ENCODE measurements at regions not wholly inside any gene's neighbourhood (a gene's known extent, or its start where the extent isn't known, plus 50 kb on each side); places are given as distances from the start of the nearest gene placed in this dataset.
A peak's percentile ranks its signal among the peaks of the same experiment; 100 is the strongest.
"Not testable (repeated sequence)": the region's sequence is repeated elsewhere in the genome, so short reads cannot be mapped to it uniquely, and the experiment has no call there.

DNA sequence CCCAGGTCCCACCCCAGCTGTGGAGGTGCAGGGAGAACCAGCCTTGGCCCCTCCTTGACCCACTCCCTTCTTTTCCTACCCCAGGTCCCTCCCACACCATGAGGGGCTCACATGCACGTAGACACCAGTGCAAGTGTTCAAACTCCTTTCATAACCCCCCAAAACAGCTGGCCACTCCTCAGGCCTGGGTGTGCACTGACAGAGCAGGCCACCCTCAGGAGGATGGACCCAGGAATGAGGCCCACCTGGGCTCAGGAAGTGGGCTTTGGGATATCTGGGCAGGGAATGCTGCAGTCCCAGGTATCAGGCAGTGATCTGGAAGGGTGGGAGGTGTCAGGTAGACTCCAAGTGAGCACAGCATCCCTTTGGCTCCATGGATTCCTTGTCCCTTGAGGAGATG, 723.8 kb downstream of the MATN1 start:
- Histone ChIP-seq H3K4me1 (ENCODE audit: control insufficient read depth in 1 of 2, insufficient read depth in 2 of 2, low read length in 2 of 2) (no peaks in the 10 kb centered on the region), H3K27me3 (ENCODE audit: control insufficient read depth in 1 of 2, insufficient read depth in 2 of 2, low read length in 1 of 2) (no peaks in the 10 kb centered on the region), H3K4me3 (ENCODE audit: low read length in 2 of 2) (no peak overlapping the region), H3K36me3 (ENCODE audit: control insufficient read depth in 1 of 2, insufficient read depth in 2 of 2, low read length in 1 of 2) (no peaks in the 10 kb centered on the region), H3K9me3 (ENCODE audit: control insufficient read depth, low read length) (no peaks in the 10 kb centered on the region), H3K27ac (ENCODE audit: low read depth in 1 of 2, low read length in 2 of 2) (no peak overlapping the region)
- WGBS, 2 donors: 85 to 89% methylated on average over 1 of the region's 1 CpG
- ATAC-seq (ENCODE audit: low FRiP score) (no peak), DNase-seq (no peak)
- intact Hi-C loops (cut with DNase I): no loop called here

DNA sequence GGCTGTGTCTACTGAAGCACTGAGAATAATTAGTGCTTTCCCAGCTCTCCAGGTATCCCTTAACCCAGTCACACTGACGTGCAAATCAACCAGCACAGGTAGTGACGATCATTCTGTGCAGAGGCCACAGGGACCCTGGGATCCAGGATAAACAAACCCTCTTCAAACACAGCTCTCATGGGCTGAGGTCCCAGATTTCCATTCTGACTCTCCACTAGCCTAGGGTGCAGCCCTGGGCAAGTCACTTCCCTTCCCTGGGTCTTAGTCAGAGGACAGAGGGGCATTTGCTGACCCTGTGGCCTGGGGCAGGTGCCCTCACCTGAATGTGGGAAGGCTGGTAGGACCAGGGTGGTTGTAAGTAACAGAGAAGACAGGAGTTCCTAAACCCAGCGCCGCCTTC, 724.7 kb downstream of the MATN1 start:
- no peaks in the 10 kb centered on the region for H3K4me1 ChIP-seq (ENCODE audit: control insufficient read depth in 1 of 2, insufficient read depth in 2 of 2, low read length in 2 of 2)
- no peaks in the 10 kb centered on the region for H3K9me3 ChIP-seq (ENCODE audit: control insufficient read depth, low read length)
- H3K4me3 ChIP-seq (ENCODE audit: low read length in 2 of 2): no peak overlapping the region
- H3K27ac ChIP-seq (ENCODE audit: low read depth in 1 of 2, low read length in 2 of 2): no peak overlapping the region
- no peaks in the 10 kb centered on the region for H3K27me3 ChIP-seq (ENCODE audit: control insufficient read depth in 1 of 2, insufficient read depth in 2 of 2, low read length in 1 of 2)
- intact Hi-C loops (cut with DNase I): no loop called here
- 83 to 85% methylated on average over 4 of the region's 4 CpGs for WGBS, 2 donors
- ATAC-seq (ENCODE audit: low FRiP score): no peak
- no peaks in the 10 kb centered on the region for H3K36me3 ChIP-seq (ENCODE audit: control insufficient read depth in 1 of 2, insufficient read depth in 2 of 2, low read length in 1 of 2)
- no peak for DNase-seq

DNA sequence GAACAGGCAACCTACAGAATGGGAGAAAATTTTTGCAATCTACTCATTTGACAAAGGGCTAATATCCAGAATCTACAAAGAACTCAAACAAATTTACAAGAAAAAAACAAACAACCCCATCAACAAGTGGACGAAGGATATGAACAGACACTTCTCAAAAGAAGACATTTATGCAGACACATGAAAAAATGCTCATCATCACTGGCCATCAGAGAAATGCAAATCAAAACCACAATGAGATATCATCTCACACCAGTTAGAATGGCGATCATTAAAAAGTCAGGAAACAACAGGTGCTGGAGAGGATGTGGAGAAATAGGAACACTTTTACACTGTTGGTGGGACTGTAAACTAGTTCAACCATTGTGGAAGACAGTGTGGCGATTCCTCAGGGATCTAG, 725.6 kb downstream of the MATN1 start:
- H3K4me3 ChIP-seq (ENCODE audit: low read length in 2 of 2); ATAC-seq (ENCODE audit: low FRiP score); H3K27ac ChIP-seq (ENCODE audit: low read depth in 1 of 2, low read length in 2 of 2); H3K9me3 ChIP-seq (ENCODE audit: control insufficient read depth, low read length); H3K36me3 ChIP-seq (ENCODE audit: control insufficient read depth in 1 of 2, insufficient read depth in 2 of 2, low read length in 1 of 2); DNase-seq; intact Hi-C loops (cut with DNase I); H3K27me3 ChIP-seq (ENCODE audit: control insufficient read depth in 1 of 2, insufficient read depth in 2 of 2, low read length in 1 of 2); H3K4me1 ChIP-seq (ENCODE audit: control insufficient read depth in 1 of 2, insufficient read depth in 2 of 2, low read length in 2 of 2): not testable (repeated sequence)
- WGBS, 2 donors: 87 to 100% methylated on average over 1 to 2 of the region's 3 CpGs

DNA sequence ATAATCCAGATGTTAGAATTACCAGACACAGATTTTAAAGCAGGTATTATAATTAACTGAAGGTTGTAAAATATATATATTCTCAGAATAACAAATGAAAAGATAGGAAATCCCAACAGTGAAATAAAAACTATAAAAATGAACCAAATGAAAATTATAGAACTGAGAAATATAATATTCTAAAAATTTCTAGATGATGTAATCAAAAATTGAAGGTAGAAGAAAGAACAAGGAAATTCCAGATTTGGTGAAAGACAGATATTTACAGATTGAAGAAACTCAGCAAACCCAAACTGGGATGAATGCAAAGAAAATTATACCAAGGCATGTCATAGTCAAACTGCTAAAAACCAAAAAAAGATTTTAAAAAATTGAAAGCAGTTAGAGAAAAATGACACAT, 729.4 kb downstream of the MATN1 start:
- Histone ChIP-seq H3K36me3 (ENCODE audit: control insufficient read depth in 1 of 2, insufficient read depth in 2 of 2, low read length in 1 of 2) (no peaks in the 10 kb centered on the region), H3K4me3 (ENCODE audit: low read length in 2 of 2) (no peak overlapping the region), H3K4me1 (ENCODE audit: control insufficient read depth in 1 of 2, insufficient read depth in 2 of 2, low read length in 2 of 2) (no peaks in the 10 kb centered on the region), H3K9me3 (ENCODE audit: control insufficient read depth, low read length) (peaks cover 5% of the 10 kb centered on the region), H3K27me3 (ENCODE audit: control insufficient read depth in 1 of 2, insufficient read depth in 2 of 2, low read length in 1 of 2) (no peaks in the 10 kb centered on the region), H3K27ac (ENCODE audit: low read depth in 1 of 2, low read length in 2 of 2) (no peak overlapping the region)
- intact Hi-C loops (cut with DNase I): no loop called here
- ATAC-seq (ENCODE audit: low FRiP score): no peak
- no peak for DNase-seq

DNA sequence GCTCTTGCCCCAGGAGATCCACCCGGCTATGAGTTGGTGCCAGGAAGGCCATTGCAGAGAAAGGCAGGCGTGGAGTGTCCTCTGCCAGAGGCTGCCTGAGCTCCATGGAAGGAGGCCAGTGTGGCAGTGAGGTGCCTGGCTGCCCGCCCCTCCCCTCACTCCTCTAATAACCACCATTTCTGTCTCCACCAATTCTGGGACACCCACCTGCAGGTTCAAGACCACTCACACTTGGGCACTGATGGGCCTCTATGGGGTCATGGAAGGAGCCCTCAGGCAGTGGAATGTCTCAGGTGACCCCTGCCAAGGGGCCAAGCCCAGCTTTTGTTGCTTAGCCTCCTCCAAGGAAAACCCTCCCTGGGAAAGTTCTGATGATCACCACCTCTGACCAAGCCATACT, 731.6 kb downstream of the MATN1 start:
- ATAC-seq (ENCODE audit: low FRiP score): no peak
- no peak for DNase-seq
- Histone ChIP-seq H3K9me3 (ENCODE audit: control insufficient read depth, low read length) (peaks cover 5% of the 10 kb centered on the region), H3K36me3 (ENCODE audit: control insufficient read depth in 1 of 2, insufficient read depth in 2 of 2, low read length in 1 of 2) (no peaks in the 10 kb centered on the region), H3K27me3 (ENCODE audit: control insufficient read depth in 1 of 2, insufficient read depth in 2 of 2, low read length in 1 of 2) (no peaks in the 10 kb centered on the region), H3K4me3 (ENCODE audit: low read length in 2 of 2) (no peak overlapping the region), H3K27ac (ENCODE audit: low read depth in 1 of 2, low read length in 2 of 2) (no peak overlapping the region), H3K4me1 (ENCODE audit: control insufficient read depth in 1 of 2, insufficient read depth in 2 of 2, low read length in 2 of 2) (no peaks in the 10 kb centered on the region)
- WGBS, 2 donors: 87% methylated on average over 3 of the region's 3 CpGs
- intact Hi-C loops (cut with DNase I): no loop called here

DNA sequence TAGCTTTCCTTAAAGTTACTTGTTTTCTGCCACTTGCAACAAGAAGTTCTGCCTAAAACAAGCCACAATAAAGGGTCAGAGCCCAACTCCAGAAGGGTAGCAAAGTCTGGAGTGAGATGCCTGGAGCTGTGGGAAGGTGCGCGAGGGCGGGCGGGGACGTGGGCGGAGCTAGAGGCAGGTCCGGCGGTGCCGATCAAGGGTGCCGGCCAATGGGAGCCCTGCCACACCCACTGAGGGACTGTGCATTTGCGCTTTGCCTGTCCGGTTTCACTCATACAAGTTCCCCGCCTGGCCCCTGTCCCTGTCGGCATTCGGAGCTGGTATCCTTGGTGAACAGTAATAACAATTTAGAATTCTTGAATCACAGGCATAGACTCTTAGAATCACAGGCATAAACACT, 732.4 kb downstream of the MATN1 start:
- H3K9me3 ChIP-seq (ENCODE audit: control insufficient read depth, low read length): peaks cover 5% of the 10 kb centered on the region
- H3K36me3 ChIP-seq (ENCODE audit: control insufficient read depth in 1 of 2, insufficient read depth in 2 of 2, low read length in 1 of 2): no peaks in the 10 kb centered on the region
- DNase-seq: peak in 1 of 2 donors; percentile 57
- no peak for ATAC-seq (ENCODE audit: low FRiP score)
- no peaks in the 10 kb centered on the region for H3K27me3 ChIP-seq (ENCODE audit: control insufficient read depth in 1 of 2, insufficient read depth in 2 of 2, low read length in 1 of 2)
- H3K27ac ChIP-seq (ENCODE audit: low read depth in 1 of 2, low read length in 2 of 2): no peak overlapping the region
- 31 to 48% methylated on average over 15 of the region's 15 CpGs for WGBS, 2 donors
- H3K4me1 ChIP-seq (ENCODE audit: control insufficient read depth in 1 of 2, insufficient read depth in 2 of 2, low read length in 2 of 2): no peaks in the 10 kb centered on the region
- H3K4me3 ChIP-seq (ENCODE audit: low read length in 2 of 2): no peak overlapping the region
- intact Hi-C loops (cut with DNase I): no loop called here

- WGBS, 2 donors: 71 to 77% methylated on average over 8 of the region's 8 CpGs
- H3K9me3 ChIP-seq (ENCODE audit: control insufficient read depth, low read length): peaks cover 5% of the 10 kb centered on the region
- ATAC-seq (ENCODE audit: low FRiP score) (no peak), DNase-seq (no peak)
- no peak overlapping the region for H3K4me3 ChIP-seq (ENCODE audit: low read length in 2 of 2)
- no peaks in the 10 kb centered on the region for H3K4me1 ChIP-seq (ENCODE audit: control insufficient read depth in 1 of 2, insufficient read depth in 2 of 2, low read length in 2 of 2)
- H3K27me3 ChIP-seq (ENCODE audit: control insufficient read depth in 1 of 2, insufficient read depth in 2 of 2, low read length in 1 of 2): peaks cover 0 to 1% of the 10 kb centered on the region in 2 donors
- intact Hi-C loops (cut with DNase I): no loop called here
- no peaks in the 10 kb centered on the region for H3K36me3 ChIP-seq (ENCODE audit: control insufficient read depth in 1 of 2, insufficient read depth in 2 of 2, low read length in 1 of 2)
- no peak overlapping the region for H3K27ac ChIP-seq (ENCODE audit: low read depth in 1 of 2, low read length in 2 of 2)
Measured at GRCh38 chr1:29990304-29990703, 733.1 kb downstream of the MATN1 start.

DNA sequence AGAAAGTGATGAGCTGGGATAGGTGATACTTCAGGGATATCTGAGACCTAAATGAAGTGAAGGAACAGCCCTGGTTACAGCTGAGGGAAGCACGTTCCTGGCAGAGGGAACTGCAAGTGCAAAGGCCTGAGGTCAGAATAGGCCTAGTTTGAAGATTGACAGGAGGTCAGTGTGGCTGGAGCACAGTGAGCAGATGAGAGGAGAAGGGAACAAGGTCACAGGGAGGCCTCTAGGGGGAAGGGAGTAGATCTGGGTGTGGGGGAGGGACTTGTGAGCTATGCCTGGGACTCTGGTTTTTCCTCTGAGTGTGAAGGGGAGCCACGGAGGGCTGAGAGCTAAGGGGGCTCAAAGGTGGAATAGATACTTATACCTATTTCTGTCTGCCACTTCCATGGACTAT, 736.4 kb downstream of the MATN1 start:
- peak in 1 of 2 donors; percentile 63 for DNase-seq
- Histone ChIP-seq H3K27ac (ENCODE audit: low read depth in 1 of 2, low read length in 2 of 2) (no peak overlapping the region), H3K9me3 (ENCODE audit: control insufficient read depth, low read length) (no peaks in the 10 kb centered on the region), H3K4me3 (ENCODE audit: low read length in 2 of 2) (no peak overlapping the region), H3K4me1 (ENCODE audit: control insufficient read depth in 1 of 2, insufficient read depth in 2 of 2, low read length in 2 of 2) (no peaks in the 10 kb centered on the region), H3K36me3 (ENCODE audit: control insufficient read depth in 1 of 2, insufficient read depth in 2 of 2, low read length in 1 of 2) (no peaks in the 10 kb centered on the region), H3K27me3 (ENCODE audit: control insufficient read depth in 1 of 2, insufficient read depth in 2 of 2, low read length in 1 of 2) (peaks cover 0 to 1% of the 10 kb centered on the region in 2 donors)
- intact Hi-C loops (cut with DNase I): no loop called here
- ATAC-seq (ENCODE audit: low FRiP score): no peak
- 34 to 42% methylated on average over 2 of the region's 2 CpGs for WGBS, 2 donors

DNA sequence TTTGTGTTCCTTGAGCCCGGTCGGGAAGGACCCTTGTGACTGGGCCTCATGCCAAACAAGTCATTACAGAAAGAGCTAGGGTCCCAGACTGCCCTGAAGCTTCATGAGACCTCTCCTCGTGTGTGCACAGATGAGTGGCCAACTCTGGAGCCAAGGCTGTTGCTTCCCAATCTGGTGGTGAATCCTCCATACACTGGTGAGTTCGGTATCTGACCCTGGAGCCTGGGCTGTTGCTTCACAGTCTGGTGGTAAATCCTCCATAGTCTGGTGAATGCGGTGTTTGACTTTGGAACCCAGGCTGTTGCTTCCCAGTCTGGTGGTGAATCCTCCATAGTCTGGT, 737.8 kb downstream of the MATN1 start:
- 71 to 72% methylated on average over 5 of the region's 5 CpGs for WGBS, 2 donors
- Histone ChIP-seq H3K27me3 (ENCODE audit: control insufficient read depth in 1 of 2, insufficient read depth in 2 of 2, low read length in 1 of 2) (peaks cover 0 to 1% of the 10 kb centered on the region in 2 donors), H3K36me3 (ENCODE audit: control insufficient read depth in 1 of 2, insufficient read depth in 2 of 2, low read length in 1 of 2) (no peaks in the 10 kb centered on the region), H3K4me1 (ENCODE audit: control insufficient read depth in 1 of 2, insufficient read depth in 2 of 2, low read length in 2 of 2) (no peaks in the 10 kb centered on the region), H3K27ac (ENCODE audit: low read depth in 1 of 2, low read length in 2 of 2) (no peak overlapping the region), H3K4me3 (ENCODE audit: low read length in 2 of 2) (no peak overlapping the region), H3K9me3 (ENCODE audit: control insufficient read depth, low read length) (no peaks in the 10 kb centered on the region)
- DNase-seq (no peak), ATAC-seq (ENCODE audit: low FRiP score) (no peak)
- intact Hi-C loops (cut with DNase I): no loop called here

All from aorta (tissue), 5 donors.